ENCODE measurements at regions not wholly inside any gene's neighbourhood (a gene's known extent, or its start where the extent isn't known, plus 50 kb on each side); places are given as distances from the start of the nearest gene placed in this dataset.

DNA sequence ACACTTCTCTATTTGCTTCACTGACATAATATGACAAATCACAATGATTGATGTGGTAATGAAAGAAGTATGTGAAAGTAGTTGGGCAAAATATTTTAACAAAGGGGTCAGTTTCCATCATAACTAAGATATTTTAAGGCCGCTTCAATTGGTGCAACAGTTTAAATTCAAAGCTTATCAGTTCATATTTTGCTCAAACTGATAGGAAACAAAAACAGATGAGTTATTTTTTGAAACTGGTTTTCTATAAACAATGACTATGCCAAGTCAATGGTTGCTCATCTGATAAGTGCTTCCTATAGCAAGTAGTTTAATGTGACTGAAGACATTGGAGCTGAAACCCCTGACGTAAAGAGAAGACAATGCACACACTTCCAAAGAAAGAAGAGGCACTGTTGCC, 1290.7 kb downstream of the SUCLG1 start:
- no peak overlapping the region for H3K27ac Mint-ChIP-seq (ENCODE audit: low read depth)
- DNase-seq (ENCODE audit: low spot score in 2 of 2): no peak
- H3K9me3 Mint-ChIP-seq: peaks cover 18% of the 10 kb centered on the region
- no peak overlapping the region for H3K4me3 Mint-ChIP-seq
- no peaks in the 10 kb centered on the region for H3K36me3 Mint-ChIP-seq (ENCODE audit: insufficient read depth)
- H3K27me3 Mint-ChIP-seq: no peaks in the 10 kb centered on the region
- ATAC-seq (replicated peaks; ENCODE audit: extremely low read depth, poor library complexity, severe bottlenecking): no peak
- H3K4me1 Mint-ChIP-seq: no peaks in the 10 kb centered on the region

DNA sequence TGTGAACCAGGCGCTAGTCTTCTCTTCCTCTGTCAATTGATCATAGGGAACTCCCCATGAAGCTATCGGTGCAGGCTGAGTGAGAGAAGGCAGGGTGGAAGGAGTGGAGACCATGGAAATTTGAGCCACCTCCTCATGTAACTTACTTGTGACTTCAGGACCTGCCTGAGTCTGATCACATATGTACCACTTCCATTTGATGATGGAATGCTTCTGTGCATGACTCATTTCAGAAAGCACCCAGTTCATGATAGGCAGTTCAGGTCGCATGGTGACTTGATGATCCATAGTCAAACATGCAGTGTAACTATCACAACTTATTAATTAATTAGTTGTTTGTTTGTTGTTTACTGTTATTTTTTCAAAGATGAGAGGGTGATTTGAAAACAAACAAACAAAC, 1296.7 kb downstream of the SUCLG1 start:
- Mint-ChIP-seq H3K9me3 (peaks cover 25% of the 10 kb centered on the region), H3K4me3 (no peak overlapping the region), H3K27ac (ENCODE audit: low read depth) (no peak overlapping the region), H3K27me3 (no peaks in the 10 kb centered on the region), H3K36me3 (ENCODE audit: insufficient read depth) (no peaks in the 10 kb centered on the region), H3K4me1 (no peaks in the 10 kb centered on the region)
- ATAC-seq (replicated peaks; ENCODE audit: extremely low read depth, poor library complexity, severe bottlenecking) (no peak), DNase-seq (ENCODE audit: low spot score in 2 of 2) (no peak)

DNA sequence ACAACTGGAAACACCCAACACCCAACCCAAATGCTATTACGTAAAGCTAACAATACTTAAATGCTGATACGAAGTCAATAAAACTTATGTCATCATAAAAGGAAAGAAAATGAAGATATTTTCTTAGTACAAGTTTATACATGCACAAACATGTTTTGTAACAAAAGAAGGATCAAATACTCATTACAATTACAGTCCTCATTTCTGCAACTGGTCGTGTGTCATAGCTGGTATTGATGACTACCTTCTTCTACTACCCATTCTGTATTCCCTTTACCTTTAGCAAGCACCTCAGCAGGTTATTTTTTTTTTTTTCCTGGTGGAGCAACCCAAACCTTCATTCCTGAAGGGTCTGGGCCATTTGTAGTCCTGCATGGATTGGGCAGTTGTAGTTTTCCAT, 1298.5 kb downstream of the SUCLG1 start:
- H3K27me3 Mint-ChIP-seq: no peaks in the 10 kb centered on the region
- no peak overlapping the region for H3K27ac Mint-ChIP-seq (ENCODE audit: low read depth)
- H3K4me1 Mint-ChIP-seq: no peaks in the 10 kb centered on the region
- H3K4me3 Mint-ChIP-seq: no peak overlapping the region
- DNase-seq (ENCODE audit: low spot score in 2 of 2) (no peak), ATAC-seq (replicated peaks; ENCODE audit: extremely low read depth, poor library complexity, severe bottlenecking) (no peak)
- H3K9me3 Mint-ChIP-seq: peaks cover 39% of the 10 kb centered on the region
- H3K36me3 Mint-ChIP-seq (ENCODE audit: insufficient read depth): no peaks in the 10 kb centered on the region

DNA sequence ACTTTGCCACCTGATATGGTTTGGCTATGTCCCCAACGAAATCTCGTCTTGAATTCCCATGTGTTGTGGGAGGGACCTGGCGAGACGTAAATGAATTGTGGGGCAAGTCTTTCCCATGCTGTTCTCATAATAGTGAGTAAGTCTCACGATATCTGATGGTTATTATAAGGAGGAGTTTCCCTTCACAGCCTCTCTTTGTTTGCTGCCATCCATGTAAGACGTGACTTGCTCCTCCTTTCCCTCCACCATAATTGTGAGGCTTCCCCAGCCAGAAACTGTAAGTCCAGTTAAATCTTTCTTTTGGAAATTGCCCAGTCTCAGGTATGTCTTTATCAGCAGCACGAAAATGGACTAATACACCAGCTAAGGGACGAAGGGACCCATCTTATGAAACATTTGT, 1303.3 kb downstream of the SUCLG1 start:
- Mint-ChIP-seq H3K36me3 (ENCODE audit: insufficient read depth) (no peaks in the 10 kb centered on the region), H3K9me3 (peaks cover 41% of the 10 kb centered on the region), H3K27me3 (no peaks in the 10 kb centered on the region), H3K4me1 (no peaks in the 10 kb centered on the region), H3K4me3 (no peak overlapping the region), H3K27ac (ENCODE audit: low read depth) (no peak overlapping the region)
- DNase-seq (ENCODE audit: low spot score in 2 of 2): no peak
- ATAC-seq (replicated peaks; ENCODE audit: extremely low read depth, poor library complexity, severe bottlenecking): no peak

DNA sequence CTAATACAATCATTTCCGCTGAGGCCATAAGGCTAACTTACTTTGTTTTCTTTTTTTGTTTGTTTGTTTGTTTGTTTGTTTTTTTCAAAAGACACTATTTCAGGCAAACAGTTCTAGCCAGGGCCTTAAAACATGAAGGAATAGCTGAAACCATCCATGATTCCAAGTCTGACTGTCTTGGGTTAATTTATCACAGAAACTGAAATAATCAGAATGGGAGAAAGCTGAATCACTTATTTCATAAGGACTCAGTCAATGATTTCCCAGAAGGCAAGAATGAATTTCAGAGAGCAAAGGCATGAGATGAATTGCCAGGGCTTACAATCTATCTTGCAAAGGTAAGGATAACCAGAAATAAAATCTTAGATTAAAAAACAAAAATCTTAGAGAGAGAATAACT, 1315.1 kb downstream of the SUCLG1 start:
- H3K9me3 Mint-ChIP-seq: peaks cover 16% of the 10 kb centered on the region
- H3K36me3 Mint-ChIP-seq (ENCODE audit: insufficient read depth): no peaks in the 10 kb centered on the region
- no peaks in the 10 kb centered on the region for H3K27me3 Mint-ChIP-seq
- DNase-seq (ENCODE audit: low spot score in 2 of 2) (no peak), ATAC-seq (replicated peaks; ENCODE audit: extremely low read depth, poor library complexity, severe bottlenecking) (no peak)
- H3K27ac Mint-ChIP-seq (ENCODE audit: low read depth): no peak overlapping the region
- H3K4me1 Mint-ChIP-seq: no peaks in the 10 kb centered on the region
- H3K4me3 Mint-ChIP-seq: no peak overlapping the region

DNA sequence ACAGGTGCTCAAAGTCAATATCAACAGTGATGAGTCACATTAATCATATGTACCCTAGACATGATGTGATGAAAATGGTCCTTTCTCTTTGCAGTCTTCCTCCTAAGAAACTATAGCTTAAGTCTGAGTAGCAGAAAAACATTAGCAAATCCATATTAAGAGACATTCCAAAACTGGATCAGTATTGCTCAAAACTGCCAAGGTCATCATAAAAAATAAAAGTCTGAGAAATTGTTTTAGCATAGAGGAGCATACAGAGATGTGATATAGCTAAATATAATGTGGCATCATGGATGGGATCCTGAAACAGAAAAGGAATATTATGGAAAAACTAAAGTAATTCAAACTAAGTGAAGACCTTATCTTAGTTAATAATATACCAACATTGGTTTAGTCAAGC, 1316.1 kb downstream of the SUCLG1 start:
- Mint-ChIP-seq H3K4me3 (no peak overlapping the region), H3K4me1 (no peaks in the 10 kb centered on the region), H3K9me3 (peaks cover 16% of the 10 kb centered on the region), H3K36me3 (ENCODE audit: insufficient read depth) (no peaks in the 10 kb centered on the region), H3K27ac (ENCODE audit: low read depth) (no peak overlapping the region), H3K27me3 (no peaks in the 10 kb centered on the region)
- DNase-seq (ENCODE audit: low spot score in 2 of 2): no peak
- ATAC-seq (replicated peaks; ENCODE audit: extremely low read depth, poor library complexity, severe bottlenecking): no peak

DNA sequence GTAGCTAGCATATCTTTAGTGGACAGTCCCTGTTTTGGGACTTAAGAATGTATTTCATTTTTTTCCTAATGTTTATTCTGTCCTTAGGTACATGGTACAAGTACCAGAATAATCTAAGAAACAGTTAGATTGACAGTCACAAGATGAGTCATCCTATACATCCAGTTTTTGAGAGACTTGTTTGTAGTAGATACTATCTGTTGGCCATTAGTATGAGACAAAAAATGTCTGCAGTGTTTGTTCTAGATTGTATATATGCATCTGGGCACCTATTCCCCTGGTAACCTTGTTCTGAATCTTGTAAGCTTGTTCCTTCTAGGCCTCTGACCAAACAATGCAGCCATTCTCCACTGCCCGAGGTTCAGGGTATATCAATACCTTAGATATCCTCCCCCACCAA, 1343.5 kb downstream of the SUCLG1 start:
- Mint-ChIP-seq H3K4me3 (no peak overlapping the region), H3K36me3 (ENCODE audit: insufficient read depth) (no peaks in the 10 kb centered on the region), H3K9me3 (peaks cover 15% of the 10 kb centered on the region), H3K4me1 (no peaks in the 10 kb centered on the region), H3K27ac (ENCODE audit: low read depth) (no peak overlapping the region), H3K27me3 (no peaks in the 10 kb centered on the region)
- ATAC-seq (replicated peaks; ENCODE audit: extremely low read depth, poor library complexity, severe bottlenecking) (no peak), DNase-seq (ENCODE audit: low spot score in 2 of 2) (no peak)

DNA sequence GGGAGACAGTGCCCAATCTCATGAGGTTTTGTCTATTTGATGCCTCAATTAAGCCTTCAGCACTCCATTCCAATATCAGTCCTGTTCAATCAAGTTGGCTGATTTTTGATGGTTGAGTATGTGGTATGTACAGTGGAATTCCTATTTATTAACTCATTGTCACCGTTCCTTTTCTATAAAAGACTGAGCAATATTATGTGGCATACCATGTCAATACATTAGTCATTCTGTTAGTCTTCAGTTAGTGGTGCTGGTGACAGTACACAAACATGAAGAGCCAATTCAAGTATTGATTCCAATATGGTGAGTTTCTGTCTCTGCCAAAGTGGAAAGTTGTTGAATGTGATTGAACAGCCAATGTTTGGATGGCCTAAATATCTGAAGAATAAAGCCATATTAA, 1343.9 kb downstream of the SUCLG1 start:
- no peaks in the 10 kb centered on the region for H3K27me3 Mint-ChIP-seq
- no peaks in the 10 kb centered on the region for H3K4me1 Mint-ChIP-seq
- H3K4me3 Mint-ChIP-seq: no peak overlapping the region
- no peak overlapping the region for H3K27ac Mint-ChIP-seq (ENCODE audit: low read depth)
- ATAC-seq (replicated peaks; ENCODE audit: extremely low read depth, poor library complexity, severe bottlenecking) (no peak), DNase-seq (ENCODE audit: low spot score in 2 of 2) (no peak)
- peaks cover 18% of the 10 kb centered on the region for H3K9me3 Mint-ChIP-seq
- no peaks in the 10 kb centered on the region for H3K36me3 Mint-ChIP-seq (ENCODE audit: insufficient read depth)

DNA sequence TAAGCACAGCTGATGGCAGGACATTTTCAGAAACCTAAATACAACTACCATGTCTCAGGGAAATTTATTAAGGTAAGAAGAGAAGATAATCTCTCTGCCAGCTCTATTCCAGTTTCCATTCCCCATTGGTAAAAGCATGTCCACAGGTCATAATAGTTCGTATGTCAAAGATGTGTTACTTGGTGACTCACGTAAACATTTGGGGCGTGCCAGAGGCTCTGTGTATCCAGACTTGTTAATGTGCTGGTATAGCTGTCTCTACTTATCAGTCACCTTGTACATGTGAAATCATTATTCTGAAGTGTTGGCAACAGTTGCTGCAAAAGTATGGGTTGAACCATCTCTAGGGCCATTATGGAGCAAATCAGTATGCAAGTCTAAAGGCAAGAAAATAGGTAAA, 1345.1 kb downstream of the SUCLG1 start:
- Mint-ChIP-seq H3K9me3 (peaks cover 14% of the 10 kb centered on the region), H3K27me3 (no peaks in the 10 kb centered on the region), H3K36me3 (ENCODE audit: insufficient read depth) (no peaks in the 10 kb centered on the region), H3K27ac (ENCODE audit: low read depth) (no peak overlapping the region), H3K4me3 (no peak overlapping the region), H3K4me1 (no peaks in the 10 kb centered on the region)
- DNase-seq (ENCODE audit: low spot score in 2 of 2): no peak
- ATAC-seq (replicated peaks; ENCODE audit: extremely low read depth, poor library complexity, severe bottlenecking): no peak

DNA sequence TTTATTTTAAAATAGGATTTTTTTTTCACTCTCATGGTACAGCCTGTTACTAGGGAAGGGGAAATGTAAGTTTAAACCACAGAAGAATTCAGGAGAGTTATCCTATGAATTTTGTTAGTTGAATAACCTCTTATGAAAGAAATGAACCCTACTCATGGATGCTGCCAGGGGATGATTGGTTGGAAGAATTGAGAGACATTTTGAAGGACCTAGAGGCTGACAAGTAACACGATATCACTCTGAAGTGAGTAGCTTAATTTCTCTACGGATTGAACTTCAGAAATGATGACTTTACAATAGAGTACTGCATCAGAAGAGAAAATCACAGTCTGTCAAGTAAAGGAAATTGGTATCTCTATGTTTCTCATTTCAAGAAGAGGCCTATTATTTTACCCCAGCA, 1346.2 kb downstream of the SUCLG1 start:
- Mint-ChIP-seq H3K4me3 (no peak overlapping the region), H3K9me3 (peaks cover 14% of the 10 kb centered on the region), H3K4me1 (no peaks in the 10 kb centered on the region), H3K36me3 (ENCODE audit: insufficient read depth) (no peaks in the 10 kb centered on the region), H3K27me3 (no peaks in the 10 kb centered on the region), H3K27ac (ENCODE audit: low read depth) (no peak overlapping the region)
- DNase-seq (ENCODE audit: low spot score in 2 of 2): no peak
- ATAC-seq (replicated peaks; ENCODE audit: extremely low read depth, poor library complexity, severe bottlenecking): no peak

DNA sequence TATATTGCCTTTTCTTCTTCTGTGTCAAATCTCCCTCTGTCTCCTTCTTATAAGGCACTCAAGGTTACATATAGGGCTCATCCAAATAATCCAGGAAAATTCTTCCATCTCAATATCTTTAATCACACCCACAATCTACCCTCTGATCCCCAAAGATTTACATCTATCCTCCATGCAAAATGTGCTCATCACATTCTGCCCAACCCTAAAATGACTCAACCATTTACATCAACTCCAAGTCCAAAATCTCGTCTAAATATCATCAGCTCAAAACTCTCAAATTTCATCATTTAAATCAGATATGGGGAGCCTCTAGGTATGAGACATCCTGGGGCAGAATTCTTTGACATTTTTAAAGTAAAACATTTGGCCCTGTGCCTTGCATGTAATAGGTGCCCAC, 1349.8 kb downstream of the SUCLG1 start:
- H3K9me3 Mint-ChIP-seq: peaks cover 28% of the 10 kb centered on the region
- DNase-seq (ENCODE audit: low spot score in 2 of 2) (no peak), ATAC-seq (replicated peaks; ENCODE audit: extremely low read depth, poor library complexity, severe bottlenecking) (no peak)
- H3K27me3 Mint-ChIP-seq: no peaks in the 10 kb centered on the region
- no peaks in the 10 kb centered on the region for H3K36me3 Mint-ChIP-seq (ENCODE audit: insufficient read depth)
- no peak overlapping the region for H3K4me3 Mint-ChIP-seq
- H3K27ac Mint-ChIP-seq (ENCODE audit: low read depth): no peak overlapping the region
- no peaks in the 10 kb centered on the region for H3K4me1 Mint-ChIP-seq

DNA sequence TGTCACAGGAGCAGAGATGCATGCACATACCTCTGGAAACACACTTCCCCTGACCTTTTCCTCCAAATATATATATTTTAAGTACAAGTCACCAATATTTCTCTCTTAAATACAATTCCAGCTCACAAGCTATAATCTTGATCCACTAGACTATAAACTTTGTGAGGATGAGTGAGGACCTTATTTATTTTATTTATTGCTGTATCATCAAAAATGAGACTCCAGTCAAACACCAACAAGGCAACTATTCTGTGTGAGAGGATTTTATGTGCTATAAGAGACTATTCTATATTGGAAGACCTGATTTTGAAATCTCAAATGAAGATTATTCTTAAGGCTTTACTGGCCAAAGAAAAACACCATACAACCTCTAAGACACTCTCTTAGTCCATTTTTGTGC, 1352.2 kb downstream of the SUCLG1 start:
- Mint-ChIP-seq H3K4me1 (no peaks in the 10 kb centered on the region), H3K9me3 (peaks cover 21% of the 10 kb centered on the region), H3K27ac (ENCODE audit: low read depth) (no peak overlapping the region), H3K27me3 (no peaks in the 10 kb centered on the region), H3K4me3 (no peak overlapping the region), H3K36me3 (ENCODE audit: insufficient read depth) (no peaks in the 10 kb centered on the region)
- no peak for DNase-seq (ENCODE audit: low spot score in 2 of 2)
- ATAC-seq (replicated peaks; ENCODE audit: extremely low read depth, poor library complexity, severe bottlenecking): no peak

DNA sequence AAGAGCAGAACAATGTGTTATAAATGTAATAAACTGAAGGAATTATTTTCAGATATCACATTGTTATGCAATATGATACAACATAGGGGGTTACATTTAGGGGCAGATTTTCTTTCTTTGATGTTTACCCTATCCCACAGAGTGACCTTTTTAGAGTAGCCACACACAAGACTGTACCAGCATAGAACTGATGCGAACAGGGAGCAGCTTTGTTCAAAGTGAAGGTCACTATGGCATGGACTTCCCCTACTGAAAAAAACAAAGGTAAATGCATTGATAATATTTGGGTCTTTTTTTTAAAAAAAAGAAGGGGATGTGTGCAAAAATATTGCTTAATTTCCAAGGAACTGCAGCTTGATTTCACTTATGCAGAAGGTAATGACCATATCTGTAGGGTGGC, 1354.9 kb downstream of the SUCLG1 start:
- H3K27me3 Mint-ChIP-seq: no peaks in the 10 kb centered on the region
- H3K9me3 Mint-ChIP-seq: peaks cover 21% of the 10 kb centered on the region
- H3K27ac Mint-ChIP-seq (ENCODE audit: low read depth): no peak overlapping the region
- DNase-seq (ENCODE audit: low spot score in 2 of 2) (no peak), ATAC-seq (replicated peaks; ENCODE audit: extremely low read depth, poor library complexity, severe bottlenecking) (no peak)
- no peaks in the 10 kb centered on the region for H3K4me1 Mint-ChIP-seq
- H3K4me3 Mint-ChIP-seq: no peak overlapping the region
- H3K36me3 Mint-ChIP-seq (ENCODE audit: insufficient read depth): no peaks in the 10 kb centered on the region

DNA sequence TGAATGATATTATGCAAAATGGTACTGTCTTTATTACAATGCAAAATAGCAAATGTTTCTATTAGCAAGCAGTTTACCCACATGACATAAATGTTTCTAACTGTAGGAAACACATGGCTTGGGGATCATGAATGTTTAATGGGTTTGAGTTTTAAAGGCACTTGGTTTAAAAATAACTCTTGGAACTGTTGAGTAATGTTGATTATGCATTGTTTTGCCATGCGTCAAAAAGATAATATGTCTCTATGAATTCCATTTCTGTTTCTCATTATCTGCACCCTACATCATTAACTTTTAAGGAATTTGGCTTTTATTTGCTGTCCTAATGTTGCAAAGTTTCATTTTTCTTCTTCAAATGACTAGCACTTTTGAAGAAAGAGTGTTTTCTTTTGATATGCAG, 1355.5 kb downstream of the SUCLG1 start:
- no peaks in the 10 kb centered on the region for H3K36me3 Mint-ChIP-seq (ENCODE audit: insufficient read depth)
- no peak for DNase-seq (ENCODE audit: low spot score in 2 of 2)

More for the DNA sequence above, 1355.5 kb downstream of the SUCLG1 start:
- no peak for ATAC-seq (replicated peaks; ENCODE audit: extremely low read depth, poor library complexity, severe bottlenecking)
- Mint-ChIP-seq H3K4me3 (no peak overlapping the region), H3K4me1 (no peaks in the 10 kb centered on the region), H3K27me3 (no peaks in the 10 kb centered on the region), H3K27ac (ENCODE audit: low read depth) (no peak overlapping the region), H3K9me3 (peaks cover 21% of the 10 kb centered on the region)

All from central memory CD8-positive, alpha-beta T cell (primary cell).